Chondrocyte (in vitro differentiated cells): ENCODE measurements at regions not wholly inside any gene's neighbourhood (a gene's known extent, or its start where the extent isn't known, plus 50 kb on each side); places are given as distances from the start of the nearest gene placed in this dataset.

Experiments
- DNase-seq: peaks from one replicate; pipeline ENCODE4 v3.0.0; 2021; ENCODE audit warnings: mixed read lengths, low spot score
- H3K27ac Mint-ChIP-seq: one replicate; pipeline ENCODE4 v1.8.0; 2021; ENCODE audit warnings: mild to moderate bottlenecking, moderate library complexity, mixed read lengths; ENCODE audit not compliant: unreplicated experiment
- H3K27me3 Mint-ChIP-seq: 2 replicates; pipeline ENCODE4 v1.8.0; 2021; ENCODE audit warnings: low read depth, mixed read lengths
- H3K36me3 Mint-ChIP-seq: 2 replicates; pipeline ENCODE4 v1.8.0; 2021; ENCODE audit warnings: low read depth, mixed read lengths
- H3K4me1 Mint-ChIP-seq: 2 replicates; pipeline ENCODE4 v1.8.0; 2021; ENCODE audit warnings: low read depth, mild to moderate bottlenecking, mixed read lengths
- H3K4me3 Mint-ChIP-seq: one replicate; pipeline ENCODE4 v1.8.0; 2021; ENCODE audit warnings: mild to moderate bottlenecking, moderate library complexity, mixed read lengths; ENCODE audit not compliant: unreplicated experiment
- H3K9me3 Mint-ChIP-seq: 2 replicates; pipeline ENCODE4 v1.8.0; 2021; ENCODE audit warnings: low read depth, mixed read lengths
- TF ChIP-seq, protein P1 (sequence below): fragments of 200-600 bp; sonication (generic); IDR thresholded peaks from 2 replicates; pipeline ENCODE4 v1.5.0; 2021; ENCODE audit warnings: antibody characterized with exemption, mild to moderate bottlenecking, moderate library complexity

DNA sequence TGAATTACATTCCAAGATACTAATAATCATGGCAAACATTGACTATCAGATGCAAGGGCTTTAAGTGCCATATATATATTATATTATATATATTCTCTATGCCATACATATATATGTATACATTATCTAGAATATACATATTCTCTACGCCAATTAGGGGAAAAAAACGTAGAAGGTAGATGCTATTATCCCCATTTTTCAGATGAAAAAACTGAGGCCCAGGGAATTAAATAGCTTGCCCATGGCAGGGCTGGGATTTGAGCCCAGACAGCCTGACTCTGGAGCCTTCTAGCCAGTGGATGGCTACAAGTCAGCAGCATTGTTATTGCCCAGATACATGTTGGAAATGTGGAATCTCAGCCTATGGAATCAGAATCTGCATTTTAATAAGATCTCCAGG lies 116.0 kb upstream of the BTG1 start:
- H3K4me1 Mint-ChIP-seq: peaks cover 4% of the 10 kb centered on the region
- H3K4me3 Mint-ChIP-seq: no peak overlapping the region
- TF ChIP-seq, protein P1, sequence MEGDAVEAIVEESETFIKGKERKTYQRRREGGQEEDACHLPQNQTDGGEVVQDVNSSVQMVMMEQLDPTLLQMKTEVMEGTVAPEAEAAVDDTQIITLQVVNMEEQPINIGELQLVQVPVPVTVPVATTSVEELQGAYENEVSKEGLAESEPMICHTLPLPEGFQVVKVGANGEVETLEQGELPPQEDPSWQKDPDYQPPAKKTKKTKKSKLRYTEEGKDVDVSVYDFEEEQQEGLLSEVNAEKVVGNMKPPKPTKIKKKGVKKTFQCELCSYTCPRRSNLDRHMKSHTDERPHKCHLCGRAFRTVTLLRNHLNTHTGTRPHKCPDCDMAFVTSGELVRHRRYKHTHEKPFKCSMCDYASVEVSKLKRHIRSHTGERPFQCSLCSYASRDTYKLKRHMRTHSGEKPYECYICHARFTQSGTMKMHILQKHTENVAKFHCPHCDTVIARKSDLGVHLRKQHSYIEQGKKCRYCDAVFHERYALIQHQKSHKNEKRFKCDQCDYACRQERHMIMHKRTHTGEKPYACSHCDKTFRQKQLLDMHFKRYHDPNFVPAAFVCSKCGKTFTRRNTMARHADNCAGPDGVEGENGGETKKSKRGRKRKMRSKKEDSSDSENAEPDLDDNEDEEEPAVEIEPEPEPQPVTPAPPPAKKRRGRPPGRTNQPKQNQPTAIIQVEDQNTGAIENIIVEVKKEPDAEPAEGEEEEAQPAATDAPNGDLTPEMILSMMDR: no peak
- no peaks in the 10 kb centered on the region for H3K9me3 Mint-ChIP-seq
- no peak for DNase-seq
- no peaks in the 10 kb centered on the region for H3K36me3 Mint-ChIP-seq
- H3K27ac Mint-ChIP-seq: no peak overlapping the region
- no peaks in the 10 kb centered on the region for H3K27me3 Mint-ChIP-seq

DNA sequence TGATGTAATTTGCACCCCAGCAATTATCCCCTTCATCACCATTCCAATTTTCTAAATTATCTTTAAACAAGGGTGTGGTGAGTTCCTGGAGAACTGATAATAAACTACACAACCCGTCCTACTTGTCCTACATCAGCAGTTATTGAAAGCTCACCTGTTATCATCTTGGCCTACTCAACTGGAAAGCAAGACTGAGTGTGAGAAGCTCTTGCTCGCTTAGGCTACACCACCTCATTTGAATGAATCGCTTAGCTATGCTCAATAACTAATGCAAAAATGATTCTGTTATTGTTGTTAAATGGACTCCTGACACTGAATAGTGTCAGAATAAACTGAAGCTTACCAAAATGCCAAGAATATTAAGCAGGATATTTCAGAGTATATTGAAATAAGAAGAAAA lies 115.4 kb upstream of the BTG1 start:
- no peak overlapping the region for H3K4me3 Mint-ChIP-seq
- no peaks in the 10 kb centered on the region for H3K9me3 Mint-ChIP-seq
- H3K4me1 Mint-ChIP-seq: peaks cover 4% of the 10 kb centered on the region
- TF ChIP-seq, protein P1: no peak
- H3K27me3 Mint-ChIP-seq: no peaks in the 10 kb centered on the region
- DNase-seq: no peak
- no peak overlapping the region for H3K27ac Mint-ChIP-seq
- no peaks in the 10 kb centered on the region for H3K36me3 Mint-ChIP-seq

DNA sequence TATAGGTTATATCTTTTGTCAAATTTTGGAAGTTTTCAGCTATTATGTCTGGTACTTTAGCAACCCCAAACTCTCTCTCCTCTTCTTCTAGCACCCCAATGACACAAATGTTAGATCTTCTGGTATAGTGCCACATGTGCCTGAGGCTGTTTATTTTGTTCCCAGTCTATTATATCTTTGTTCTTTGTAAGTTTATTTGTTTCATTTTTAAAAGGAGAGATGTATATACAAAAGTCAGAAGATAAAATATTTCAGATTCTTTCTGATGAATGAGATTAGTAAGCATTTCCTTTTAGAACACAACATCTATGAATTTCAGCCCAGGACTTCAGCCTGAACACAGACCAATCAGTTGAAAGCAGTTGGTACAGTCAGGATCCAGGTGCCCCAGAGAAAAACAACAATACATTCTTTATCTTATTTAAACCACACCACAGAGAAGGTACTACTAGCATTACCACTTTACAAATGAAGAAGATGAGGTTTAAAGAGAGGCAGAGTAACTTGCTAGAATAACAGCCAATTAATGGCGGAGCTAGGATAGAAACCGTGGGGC lies 114.1 kb upstream of the BTG1 start:
- H3K27me3 Mint-ChIP-seq: no peaks in the 10 kb centered on the region
- peaks cover 4% of the 10 kb centered on the region for H3K4me1 Mint-ChIP-seq
- H3K9me3 Mint-ChIP-seq: no peaks in the 10 kb centered on the region
- no peak overlapping the region for H3K27ac Mint-ChIP-seq
- TF ChIP-seq, protein P1: no peak
- H3K4me3 Mint-ChIP-seq: no peak overlapping the region
- no peaks in the 10 kb centered on the region for H3K36me3 Mint-ChIP-seq
- no peak for DNase-seq

DNA sequence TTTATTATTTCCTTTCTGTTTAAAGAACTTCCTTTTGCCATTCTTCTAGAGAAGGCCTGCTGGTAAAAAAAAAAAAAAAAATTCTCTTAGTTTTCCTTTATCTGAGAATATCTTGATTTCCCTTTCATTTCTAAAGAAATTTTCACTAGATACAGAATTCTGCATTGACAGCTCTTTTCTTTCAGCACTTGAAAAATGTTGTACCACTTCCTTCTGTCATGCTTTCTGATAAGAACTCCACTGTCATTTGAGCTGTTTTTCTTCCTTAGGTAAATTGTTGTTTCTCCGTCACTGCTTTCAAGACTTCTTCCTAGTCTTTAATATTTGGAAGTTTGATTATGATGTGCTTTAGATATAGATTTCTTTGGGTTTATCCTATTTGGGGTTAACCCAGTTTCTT lies 113.6 kb upstream of the BTG1 start:
- Mint-ChIP-seq H3K27me3 (no peaks in the 10 kb centered on the region), H3K9me3 (peaks cover under 1% of the 10 kb centered on the region), H3K27ac (no peak overlapping the region), H3K36me3 (no peaks in the 10 kb centered on the region), H3K4me3 (no peak overlapping the region), H3K4me1 (peaks cover 4% of the 10 kb centered on the region)
- TF ChIP-seq, protein P1: no peak
- no peak for DNase-seq

DNA sequence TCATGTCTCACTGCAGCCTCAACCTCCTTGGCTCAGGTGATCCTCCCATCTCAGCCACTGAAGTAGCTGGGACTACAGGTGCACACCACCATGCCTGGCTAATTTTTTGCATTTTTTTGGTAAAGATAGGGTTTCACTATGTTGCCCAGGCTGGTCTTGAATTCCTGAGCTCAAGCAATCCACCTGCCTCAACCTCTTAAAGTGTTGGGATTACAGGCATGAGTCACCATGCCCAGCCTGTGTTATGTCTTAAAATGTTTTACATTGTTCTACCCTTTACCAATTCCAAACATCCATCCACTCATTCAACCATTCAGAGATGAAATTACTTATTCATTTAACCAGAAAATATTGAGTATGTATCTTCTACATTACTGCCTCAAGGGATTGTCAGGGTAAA lies 111.6 kb upstream of the BTG1 start:
- TF ChIP-seq, protein P1: no peak
- H3K9me3 Mint-ChIP-seq: peaks cover 6% of the 10 kb centered on the region
- H3K27me3 Mint-ChIP-seq: no peaks in the 10 kb centered on the region
- DNase-seq: no peak
- no peak overlapping the region for H3K27ac Mint-ChIP-seq
- no peak overlapping the region for H3K4me3 Mint-ChIP-seq
- no peaks in the 10 kb centered on the region for H3K36me3 Mint-ChIP-seq
- peaks cover 4% of the 10 kb centered on the region for H3K4me1 Mint-ChIP-seq
